ENCODE measurements at regions not wholly inside any gene's neighbourhood (a gene's known extent, or its start where the extent isn't known, plus 50 kb on each side); places are given as distances from the start of the nearest gene placed in this dataset.

- TF ChIP-seq POLR2AphosphoS5 (IDR thresholded peaks at IDR 0.05; ENCODE audit: low read depth, low read length) = no peak
- peak; percentile 34; the same call in 1 of the 2 replicates for TF ChIP-seq TAF1 (IDR thresholded peaks at IDR 0.05; ENCODE audit: borderline replicate concordance, insufficient read depth, low read length)
- TF ChIP-seq SIN3A (IDR thresholded peaks at IDR 0.05; ENCODE audit: borderline replicate concordance, insufficient read depth, low read length) = no peak
- TF ChIP-seq REST (IDR thresholded peaks at IDR 0.05; ENCODE audit: insufficient read depth in 1 of 2, low read depth in 2 of 2, low read length in 2 of 2) = no peak
- peak; percentile 67 for TF ChIP-seq FOXP2 (optimal IDR thresholded peaks at IDR 0.05; ENCODE audit: borderline replicate concordance, extremely low read depth, extremely low read length, insufficient read depth)
Observed at GRCh38 chr6:56843476-56844349, 111.2 kb upstream of the BEND6 start.

GRCh38 chr6:56842686-56843475, 112.0 kb upstream of the BEND6 start:
- TF ChIP-seq TAF1 (IDR thresholded peaks at IDR 0.05; ENCODE audit: borderline replicate concordance, insufficient read depth, low read length) = no peak
- TF ChIP-seq FOXP2 (optimal IDR thresholded peaks at IDR 0.05; ENCODE audit: borderline replicate concordance, extremely low read depth, extremely low read length, insufficient read depth) = no peak
- no peak for TF ChIP-seq SIN3A (IDR thresholded peaks at IDR 0.05; ENCODE audit: borderline replicate concordance, insufficient read depth, low read length)
- TF ChIP-seq REST (IDR thresholded peaks at IDR 0.05; ENCODE audit: insufficient read depth in 1 of 2, low read depth in 2 of 2, low read length in 2 of 2) = no peak
- TF ChIP-seq POLR2AphosphoS5 (IDR thresholded peaks at IDR 0.05; ENCODE audit: low read depth, low read length) = no peak

GRCh38 chr6:56841751-56842150, 113.2 kb upstream of the BEND6 start:
- TF ChIP-seq POLR2AphosphoS5 (IDR thresholded peaks at IDR 0.05; ENCODE audit: low read depth, low read length) = no peak
- TF ChIP-seq SIN3A (IDR thresholded peaks at IDR 0.05; ENCODE audit: borderline replicate concordance, insufficient read depth, low read length) = no peak
- no peak for TF ChIP-seq REST (IDR thresholded peaks at IDR 0.05; ENCODE audit: insufficient read depth in 1 of 2, low read depth in 2 of 2, low read length in 2 of 2)
- TF ChIP-seq TAF1 (IDR thresholded peaks at IDR 0.05; ENCODE audit: borderline replicate concordance, insufficient read depth, low read length) = no peak
- no peak for TF ChIP-seq FOXP2 (optimal IDR thresholded peaks at IDR 0.05; ENCODE audit: borderline replicate concordance, extremely low read depth, extremely low read length, insufficient read depth)

DNA sequence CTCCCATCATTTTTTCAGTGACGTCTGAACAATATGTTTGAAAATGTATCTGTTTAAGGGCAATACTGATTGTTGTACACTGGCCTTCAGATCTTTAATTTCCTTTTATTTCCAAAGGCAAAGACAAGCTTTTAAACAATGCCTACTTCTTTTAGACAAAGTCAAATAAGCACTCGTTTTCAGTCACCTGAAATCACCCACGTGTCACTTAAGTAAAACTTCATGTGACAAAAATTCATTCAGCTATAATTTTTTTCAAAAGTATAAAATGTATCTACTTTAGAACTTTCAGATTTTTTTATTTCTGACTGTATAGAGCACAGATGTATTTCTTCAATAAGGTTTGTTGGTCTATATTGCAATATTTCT, 113.5 kb upstream of the BEND6 start:
- TF ChIP-seq TAF1 (IDR thresholded peaks at IDR 0.05; ENCODE audit: borderline replicate concordance, insufficient read depth, low read length) = no peak
- TF ChIP-seq SIN3A (IDR thresholded peaks at IDR 0.05; ENCODE audit: borderline replicate concordance, insufficient read depth, low read length) = no peak
- TF ChIP-seq POLR2AphosphoS5 (IDR thresholded peaks at IDR 0.05; ENCODE audit: low read depth, low read length) = no peak
- no peak for TF ChIP-seq FOXP2 (optimal IDR thresholded peaks at IDR 0.05; ENCODE audit: borderline replicate concordance, extremely low read depth, extremely low read length, insufficient read depth)
- TF ChIP-seq REST (IDR thresholded peaks at IDR 0.05; ENCODE audit: insufficient read depth in 1 of 2, low read depth in 2 of 2, low read length in 2 of 2) = no peak
